H1 (cell line): ENCODE measurements at regions not wholly inside any gene's neighbourhood (a gene's known extent, or its start where the extent isn't known, plus 50 kb on each side); places are given as distances from the start of the nearest gene placed in this dataset.
"Not testable (repeated sequence)": the region's sequence is repeated elsewhere in the genome, so short reads cannot be mapped to it uniquely, and the experiment has no call there.

Source experiments
- ASH2L ChIP-seq: fragments of 200-600, 300-600 bp; sonication (generic); IDR thresholded peaks from one replicate; pipeline ENCODE4 v1.7.1; 2017; ENCODE audit warnings: low read length
- CTCF ChIP-seq, 3 experiments: IDR thresholded peaks; 1 replicate in 2 of 3; 2 replicates in 1 of 3; pipeline versions ENCODE4 v1.5.1 to v1.6.1; 2011; ENCODE audit warnings: low read length in 3 of 3, mild to moderate bottlenecking in 3 of 3, inconsistent platforms in 2 of 3, low read depth in 1 of 3, moderate library complexity in 1 of 3; ENCODE audit not compliant: insufficient read depth in 1 of 3; ENCODE audit errors: control extremely low read depth in 1 of 3
- EZH2 ChIP-seq: fragments of 200-600 bp; sonication (generic); IDR thresholded peaks from 2 replicates; pipeline ENCODE4 v1.7.1; 2012; ENCODE audit warnings: low read depth, mild to moderate bottlenecking, moderate library complexity, low read length, inconsistent platforms; ENCODE audit not compliant: severe bottlenecking
- HDAC6 ChIP-seq: IDR thresholded peaks from one replicate; pipeline ENCODE4 v1.7.1; 2012; ENCODE audit warnings: low read depth, mild to moderate bottlenecking, inconsistent platforms, low read length, moderate library complexity
- NRF1 ChIP-seq: IDR thresholded peaks from 2 replicates; pipeline ENCODE4 v1.6.1; 2011; ENCODE audit warnings: mild to moderate bottlenecking, low read depth, low read length, improper control_type of control experiment
- POLR2A ChIP-seq, 2 experiments: IDR thresholded peaks; 1 replicate in 1 of 2; 2 replicates in 1 of 2; pipeline ENCODE4 v1.6.1; 2011; ENCODE audit warnings: low read depth in 2 of 2, low read length in 2 of 2, mild to moderate bottlenecking in 2 of 2; ENCODE audit errors: control extremely low read depth in 1 of 2
- RAD21 ChIP-seq, 2 experiments: IDR thresholded peaks in 1 of 2; conservative IDR thresholded peaks in 1 of 2; 2 replicates each; pipeline ENCODE4 v1.6.1; 2011; ENCODE audit warnings: low read depth in 2 of 2, low read length in 2 of 2, improper control_type of control experiment in 1 of 2, inconsistent platforms in 1 of 2, mild to moderate bottlenecking in 1 of 2, moderate library complexity in 1 of 2
- USF2 ChIP-seq: IDR thresholded peaks from 2 replicates; pipeline ENCODE4 v1.6.1; 2011; ENCODE audit warnings: low read length, improper control_type of control experiment
- YY1 ChIP-seq: IDR thresholded peaks from 2 replicates; pipeline ENCODE4 v1.6.1; 2011; ENCODE audit warnings: low read depth, mild to moderate bottlenecking, low read length

- TF ChIP-seq CTCF (IDR thresholded peaks at IDR 0.05; ENCODE audit: control extremely low read depth in 1 of 3, insufficient read depth in 1 of 3, low read depth in 1 of 3, low read length in 3 of 3); USF2; POLR2A (IDR thresholded peaks at IDR 0.05; ENCODE audit: control extremely low read depth in 1 of 2, low read depth in 2 of 2, low read length in 2 of 2); RAD21 (IDR thresholded peaks at IDR 0.05 in 1 of 2, conservative IDR thresholded peaks at IDR 0.05 in 1 of 2; ENCODE audit: low read depth in 2 of 2, low read length in 2 of 2); ASH2L; EZH2; YY1; HDAC6; NRF1: not testable (repeated sequence)
Observed at GRCh38 chr6:159515811-159516210, 177.2 kb downstream of the SOD2 start.
